Central memory CD8-positive, alpha-beta T cell (primary cell): ENCODE measurements at regions not wholly inside any gene's neighbourhood (a gene's known extent, or its start where the extent isn't known, plus 50 kb on each side); places are given as distances from the start of the nearest gene placed in this dataset.

ENCODE experiments used
- ATAC-seq: fragments of 150-1000 bp; cut with Tn5 transposase; replicated peaks from 2 replicates; pipeline ENCODE4 v1.10.0; 2022; ENCODE audit warnings: mild to moderate bottlenecking, moderate FRiP score, moderate number of reproducible peaks; ENCODE audit not compliant: poor library complexity, severe bottlenecking; ENCODE audit errors: extremely low read depth
- DNase-seq, 2 donors: peaks; one replicate each; pipeline ENCODE4 v3.0.0; 2021; ENCODE audit warnings: low spot score in 2 of 2
- H3K27ac Mint-ChIP-seq: one replicate; pipeline ENCODE4 v1.8.0; 2022; ENCODE audit warnings: low read depth, mild to moderate bottlenecking, moderate library complexity, mixed read lengths
- H3K27me3 Mint-ChIP-seq: one replicate; pipeline ENCODE4 v1.8.0; 2022; ENCODE audit warnings: mixed read lengths
- H3K36me3 Mint-ChIP-seq: one replicate; pipeline ENCODE4 v1.8.0; 2022; ENCODE audit warnings: mild to moderate bottlenecking, moderate library complexity, mixed read lengths; ENCODE audit not compliant: insufficient read depth
- H3K4me1 Mint-ChIP-seq: one replicate; pipeline ENCODE4 v1.8.0; 2022; ENCODE audit warnings: mixed read lengths
- H3K4me3 Mint-ChIP-seq: one replicate; pipeline ENCODE4 v1.8.0; 2022; ENCODE audit warnings: mild to moderate bottlenecking, moderate library complexity, mixed read lengths
- H3K9me3 Mint-ChIP-seq: one replicate; pipeline ENCODE4 v1.8.0; 2022; ENCODE audit warnings: mixed read lengths

DNA sequence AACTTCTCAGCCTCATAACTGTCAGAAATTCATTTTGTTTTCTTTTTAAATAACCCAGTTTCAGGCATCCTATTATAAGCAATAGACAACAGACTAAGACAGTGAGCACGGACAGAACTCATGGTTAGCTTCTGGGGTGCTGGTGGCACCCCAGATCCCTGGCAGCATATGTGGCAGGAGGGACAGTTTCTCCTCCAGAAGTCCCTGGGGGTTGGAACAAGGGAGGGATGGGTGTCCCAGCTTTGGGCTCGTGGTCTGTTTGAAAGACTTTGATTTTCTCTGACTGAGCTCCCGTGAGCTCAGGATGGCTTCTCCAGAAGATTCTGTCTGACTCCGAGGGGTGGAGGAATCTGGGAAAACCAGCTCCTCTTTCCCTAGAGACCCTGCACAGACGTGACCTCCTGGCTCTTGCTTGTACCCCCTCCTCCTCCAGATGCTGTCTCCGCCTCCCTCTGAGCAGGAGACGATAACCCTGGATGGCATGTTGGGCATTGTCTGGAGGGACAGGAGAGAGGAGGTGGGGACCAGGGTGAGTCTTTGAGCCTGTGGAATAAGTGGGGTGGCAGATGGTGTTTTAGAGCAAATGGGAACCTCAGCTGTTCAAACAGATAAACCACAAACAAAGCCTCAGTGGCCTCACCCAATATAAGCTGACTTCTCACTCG, 421.1 kb downstream of the GLRX3 start:
- H3K27me3 Mint-ChIP-seq: no peaks in the 10 kb centered on the region
- DNase-seq (no peak), ATAC-seq (no peak)
- peaks cover 6% of the 10 kb centered on the region for H3K9me3 Mint-ChIP-seq
- no peaks in the 10 kb centered on the region for H3K36me3 Mint-ChIP-seq
- no peaks in the 10 kb centered on the region for H3K4me1 Mint-ChIP-seq
- H3K4me3 Mint-ChIP-seq: no peak overlapping the region
- no peak overlapping the region for H3K27ac Mint-ChIP-seq

DNA sequence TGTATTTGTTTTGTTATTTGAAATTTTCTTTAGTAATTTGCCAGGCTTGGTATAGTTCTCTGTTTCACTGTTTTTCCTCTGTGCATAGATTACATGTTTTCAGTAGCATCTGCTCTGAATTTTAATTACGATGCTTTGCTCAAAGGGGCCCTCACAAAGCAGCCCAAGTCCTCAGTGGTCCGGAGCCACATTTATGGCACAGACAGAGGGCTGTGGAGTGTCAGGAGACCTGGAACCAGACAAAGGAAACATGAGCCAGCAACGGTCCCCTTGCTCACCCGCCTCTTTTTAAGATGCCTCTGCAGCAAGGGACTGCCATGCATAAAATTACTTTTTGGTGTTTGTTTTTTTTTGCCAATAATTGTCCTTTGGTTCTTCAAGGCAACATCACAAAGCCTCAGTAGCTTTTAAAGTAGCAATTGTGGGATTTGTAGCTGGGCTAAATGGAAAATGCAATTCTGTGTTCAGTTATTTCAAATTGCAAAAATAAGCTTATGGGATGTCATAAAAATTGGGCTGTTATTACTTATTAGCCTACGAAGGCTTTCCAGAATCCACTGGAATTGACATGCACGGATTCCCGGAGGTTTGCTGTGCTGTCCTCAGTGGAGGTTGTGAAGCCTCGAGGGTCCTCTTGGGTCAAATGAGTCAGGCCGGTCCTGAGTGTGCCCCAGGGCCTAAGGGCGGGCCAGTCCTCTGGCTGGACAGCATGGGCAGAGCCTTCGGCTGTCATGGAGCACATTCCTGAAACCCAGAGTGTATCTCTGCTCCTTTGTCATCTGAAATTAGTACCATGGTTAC, 422.8 kb downstream of the GLRX3 start:
- peaks cover 1% of the 10 kb centered on the region for H3K36me3 Mint-ChIP-seq
- no peaks in the 10 kb centered on the region for H3K27me3 Mint-ChIP-seq
- H3K4me1 Mint-ChIP-seq: no peaks in the 10 kb centered on the region
- H3K27ac Mint-ChIP-seq: no peak overlapping the region
- H3K9me3 Mint-ChIP-seq: peaks cover 6% of the 10 kb centered on the region
- no peak overlapping the region for H3K4me3 Mint-ChIP-seq
- DNase-seq (no peak), ATAC-seq (no peak)

- ATAC-seq (no peak), DNase-seq (no peak)
- H3K9me3 Mint-ChIP-seq: peaks cover 6% of the 10 kb centered on the region
- no peak overlapping the region for H3K27ac Mint-ChIP-seq
- no peaks in the 10 kb centered on the region for H3K27me3 Mint-ChIP-seq
- H3K36me3 Mint-ChIP-seq: peaks cover 2% of the 10 kb centered on the region
- H3K4me3 Mint-ChIP-seq: no peak overlapping the region
- H3K4me1 Mint-ChIP-seq: no peaks in the 10 kb centered on the region
Observed at GRCh38 chr10:130559547-130559880, 423.3 kb downstream of the GLRX3 start.

DNA sequence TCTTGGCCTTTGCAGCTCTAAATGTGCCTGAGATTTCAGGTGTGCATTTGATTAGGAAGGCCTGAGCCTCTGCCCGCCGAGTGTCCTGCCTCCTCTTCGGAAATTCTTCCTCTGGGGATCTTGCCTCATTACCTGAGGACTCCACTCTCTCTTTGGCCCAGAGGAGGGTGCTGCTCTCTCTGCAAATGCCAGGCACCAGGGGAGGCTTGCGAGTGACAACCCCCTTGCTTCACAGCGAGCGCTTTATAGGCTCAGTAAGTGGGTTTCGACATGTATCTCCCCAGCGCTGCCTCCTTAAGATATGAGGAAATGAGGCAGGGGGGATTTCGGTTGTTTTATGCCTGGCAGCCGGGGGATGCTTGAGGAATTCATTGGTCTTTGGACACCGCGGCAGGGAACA, 423.9 kb downstream of the GLRX3 start:
- ATAC-seq (no peak), DNase-seq (no peak)
- Mint-ChIP-seq H3K4me1 (no peaks in the 10 kb centered on the region), H3K27ac (no peak overlapping the region), H3K9me3 (peaks cover 5% of the 10 kb centered on the region), H3K4me3 (no peak overlapping the region), H3K27me3 (no peaks in the 10 kb centered on the region), H3K36me3 (peaks cover 2% of the 10 kb centered on the region)

DNA sequence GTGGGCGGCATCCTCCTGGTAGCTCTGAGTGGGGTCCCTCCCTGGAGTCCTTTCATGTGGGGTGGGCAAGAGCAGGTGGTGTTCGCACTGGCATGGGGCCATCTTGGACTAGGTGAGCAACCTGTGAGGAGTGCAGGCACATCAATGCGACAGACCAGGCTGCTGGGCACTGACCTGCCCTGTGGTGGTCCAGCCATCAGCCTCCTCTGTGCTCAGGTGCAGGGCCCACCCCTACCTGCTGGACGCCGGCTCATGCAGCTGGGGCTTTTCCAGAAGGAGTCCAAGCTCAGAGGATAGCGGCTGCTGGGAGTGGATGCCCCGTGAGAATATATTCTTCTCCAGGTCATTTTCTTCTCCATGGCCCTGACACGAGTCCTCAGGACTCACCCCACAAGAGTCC, 424.4 kb downstream of the GLRX3 start:
- no peak for DNase-seq
- Mint-ChIP-seq H3K4me1 (no peaks in the 10 kb centered on the region), H3K9me3 (peaks cover under 1% of the 10 kb centered on the region), H3K27ac (no peak overlapping the region), H3K4me3 (no peak overlapping the region), H3K27me3 (no peaks in the 10 kb centered on the region), H3K36me3 (peaks cover 2% of the 10 kb centered on the region)
- ATAC-seq: no peak

- Mint-ChIP-seq H3K4me3 (no peak overlapping the region), H3K4me1 (no peaks in the 10 kb centered on the region), H3K9me3 (no peaks in the 10 kb centered on the region), H3K27ac (no peak overlapping the region), H3K36me3 (peaks cover 2% of the 10 kb centered on the region), H3K27me3 (no peaks in the 10 kb centered on the region)
- DNase-seq (no peak), ATAC-seq (no peak)
Observed at GRCh38 chr10:130561681-130562080, 425.5 kb downstream of the GLRX3 start.

- Mint-ChIP-seq H3K4me3 (no peak overlapping the region), H3K27ac (no peak overlapping the region), H3K4me1 (no peaks in the 10 kb centered on the region), H3K9me3 (no peaks in the 10 kb centered on the region), H3K27me3 (no peaks in the 10 kb centered on the region), H3K36me3 (peaks cover 2% of the 10 kb centered on the region)
- ATAC-seq: no peak
- DNase-seq: no peak
Observed at GRCh38 chr10:130567011-130567410, 430.8 kb downstream of the GLRX3 start.

GRCh38 chr10:130567436-130567835, 431.2 kb downstream of the GLRX3 start:
- Mint-ChIP-seq H3K4me3 (no peak overlapping the region), H3K27me3 (no peaks in the 10 kb centered on the region), H3K9me3 (no peaks in the 10 kb centered on the region), H3K36me3 (peaks cover 2% of the 10 kb centered on the region), H3K27ac (no peak overlapping the region), H3K4me1 (no peaks in the 10 kb centered on the region)
- ATAC-seq (no peak), DNase-seq (no peak)

DNA sequence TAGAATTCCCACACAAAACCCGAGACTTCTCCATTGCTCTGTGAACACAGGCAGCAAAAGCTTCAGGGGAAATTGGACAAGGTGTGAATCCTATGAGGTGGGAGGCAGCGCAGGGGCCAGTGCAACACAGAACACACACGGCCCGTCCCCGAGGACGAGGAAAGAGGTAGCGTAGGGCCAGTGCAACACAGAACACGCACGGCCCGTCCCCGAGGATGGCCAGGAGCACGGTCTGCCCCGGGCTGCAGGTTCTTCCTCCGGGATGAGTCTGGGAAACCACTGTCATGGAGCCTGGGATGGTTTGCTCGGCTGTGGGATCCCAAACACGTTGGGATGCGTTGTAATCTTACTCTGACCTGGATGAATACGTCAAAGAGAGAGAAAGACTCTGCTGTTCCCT, 432.1 kb downstream of the GLRX3 start:
- Mint-ChIP-seq H3K4me3 (no peak overlapping the region), H3K4me1 (no peaks in the 10 kb centered on the region), H3K27me3 (no peaks in the 10 kb centered on the region), H3K9me3 (no peaks in the 10 kb centered on the region), H3K36me3 (peaks cover 2% of the 10 kb centered on the region), H3K27ac (no peak overlapping the region)
- no peak for ATAC-seq
- no peak for DNase-seq

DNA sequence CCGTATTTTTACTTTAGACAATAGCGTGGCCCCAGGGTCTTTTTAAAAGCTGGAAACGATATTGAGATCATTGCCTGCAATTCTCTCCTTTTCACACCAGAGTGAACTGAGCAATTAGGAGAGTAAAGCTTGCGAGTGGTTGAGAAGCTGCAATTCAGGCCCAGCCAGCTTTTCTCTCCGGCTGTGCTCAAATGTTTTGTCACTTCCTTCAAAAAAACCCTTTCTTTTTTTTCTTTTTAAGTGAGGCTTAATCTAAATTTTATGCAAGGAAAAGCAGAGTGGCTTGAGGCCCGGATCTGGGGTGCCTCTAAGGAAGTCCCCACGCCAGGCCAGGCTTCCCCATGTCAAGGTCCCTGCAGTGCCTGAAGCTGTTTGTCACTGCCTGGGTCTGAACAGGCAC, 433.9 kb downstream of the GLRX3 start:
- Mint-ChIP-seq H3K27ac (no peak overlapping the region), H3K4me3 (no peak overlapping the region), H3K9me3 (no peaks in the 10 kb centered on the region), H3K27me3 (no peaks in the 10 kb centered on the region), H3K36me3 (no peaks in the 10 kb centered on the region), H3K4me1 (no peaks in the 10 kb centered on the region)
- DNase-seq: no peak
- no peak for ATAC-seq

- no peaks in the 10 kb centered on the region for H3K4me1 Mint-ChIP-seq
- no peak overlapping the region for H3K4me3 Mint-ChIP-seq
- H3K27ac Mint-ChIP-seq: no peak overlapping the region
- H3K9me3 Mint-ChIP-seq: peaks cover 9% of the 10 kb centered on the region
- ATAC-seq (no peak), DNase-seq (no peak)
- H3K27me3 Mint-ChIP-seq: no peaks in the 10 kb centered on the region
- no peaks in the 10 kb centered on the region for H3K36me3 Mint-ChIP-seq
Observed at GRCh38 chr10:130571674-130572073, 435.5 kb downstream of the GLRX3 start.

GRCh38 chr10:130573446-130573845, 437.3 kb downstream of the GLRX3 start:
- Mint-ChIP-seq H3K4me1 (no peaks in the 10 kb centered on the region), H3K27ac (no peak overlapping the region)
- no peak for ATAC-seq

GRCh38 chr10:130575756-130576285, 439.6 kb downstream of the GLRX3 start:
- no peak overlapping the region for H3K4me3 Mint-ChIP-seq
- no peaks in the 10 kb centered on the region for H3K4me1 Mint-ChIP-seq
- DNase-seq (no peak), ATAC-seq (no peak)
- peaks cover 9% of the 10 kb centered on the region for H3K9me3 Mint-ChIP-seq
- no peak overlapping the region for H3K27ac Mint-ChIP-seq
- no peaks in the 10 kb centered on the region for H3K27me3 Mint-ChIP-seq
- no peaks in the 10 kb centered on the region for H3K36me3 Mint-ChIP-seq

More at GRCh38 chr10:130573446-130573845, 437.3 kb downstream of the GLRX3 start:
- no peaks in the 10 kb centered on the region for H3K27me3 Mint-ChIP-seq
- peaks cover 9% of the 10 kb centered on the region for H3K9me3 Mint-ChIP-seq
- H3K36me3 Mint-ChIP-seq: no peaks in the 10 kb centered on the region
- no peak for DNase-seq
- H3K4me3 Mint-ChIP-seq: no peak overlapping the region
